T-helper 1 cell treated with Interleukin-12 subunit alpha and Interleukin-12 subunit beta and Interleukin-4 antibody, amounts not matched to agents 30 ng/mL and 1 ng/mL, for 36 hours (primary cell): ENCODE measurements at regions not wholly inside any gene's neighbourhood (a gene's known extent, or its start where the extent isn't known, plus 50 kb on each side); places are given as distances from the start of the nearest gene placed in this dataset.
"Not testable (repeated sequence)": the region's sequence is repeated elsewhere in the genome, so short reads cannot be mapped to it uniquely, and the experiment has no call there.

ENCODE experiments used
- intact Hi-C: fragments of 100-400 bp; cut with micrococcal nuclease; formaldehyde crosslinking; loops from one replicate; pipeline ENCODE4 v1.15.1; 2024

DNA sequence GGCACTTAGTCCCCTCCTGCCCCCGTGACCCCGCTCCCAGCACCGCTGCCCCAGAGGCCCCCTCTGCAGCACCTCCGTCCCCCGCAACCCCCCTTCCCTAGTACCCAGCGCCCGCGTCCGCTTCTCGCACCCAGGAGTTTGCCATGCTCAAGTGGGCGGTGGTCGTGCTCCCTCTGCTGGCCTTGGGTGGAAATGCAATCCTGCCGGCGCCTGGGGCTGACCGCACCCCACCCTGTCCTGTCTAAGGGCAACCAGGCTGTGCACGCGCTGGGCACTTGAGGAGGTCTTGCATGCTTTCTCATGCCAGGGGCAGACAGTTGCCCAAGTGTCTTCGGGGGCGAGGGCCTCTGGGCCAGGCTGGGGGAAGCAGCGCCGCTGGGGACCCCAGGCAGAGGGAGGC, 1544.9 kb upstream of the USP9Y start:
- intact Hi-C loops: not testable (repeated sequence)

DNA sequence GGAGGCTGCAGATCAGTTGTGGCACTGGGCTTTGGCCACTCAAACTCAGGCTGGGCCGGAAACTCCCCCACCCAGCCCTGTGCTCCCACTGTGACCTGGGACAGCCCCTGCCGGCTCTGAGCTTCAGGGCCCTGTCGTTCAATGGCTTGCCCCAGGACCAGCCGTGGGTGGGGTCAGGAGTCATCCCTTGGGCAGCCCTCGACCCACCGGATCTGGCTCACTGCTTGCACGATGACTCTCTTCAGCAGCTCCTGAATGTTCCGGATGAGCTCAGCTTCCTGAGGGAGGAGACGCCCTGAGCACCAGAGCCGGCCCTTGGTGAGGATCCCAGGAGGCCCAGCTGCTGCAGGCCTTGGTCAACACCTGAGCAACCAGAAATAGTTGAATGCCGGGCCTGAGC, 1544.2 kb upstream of the USP9Y start:
- intact Hi-C loops: not testable (repeated sequence)

DNA sequence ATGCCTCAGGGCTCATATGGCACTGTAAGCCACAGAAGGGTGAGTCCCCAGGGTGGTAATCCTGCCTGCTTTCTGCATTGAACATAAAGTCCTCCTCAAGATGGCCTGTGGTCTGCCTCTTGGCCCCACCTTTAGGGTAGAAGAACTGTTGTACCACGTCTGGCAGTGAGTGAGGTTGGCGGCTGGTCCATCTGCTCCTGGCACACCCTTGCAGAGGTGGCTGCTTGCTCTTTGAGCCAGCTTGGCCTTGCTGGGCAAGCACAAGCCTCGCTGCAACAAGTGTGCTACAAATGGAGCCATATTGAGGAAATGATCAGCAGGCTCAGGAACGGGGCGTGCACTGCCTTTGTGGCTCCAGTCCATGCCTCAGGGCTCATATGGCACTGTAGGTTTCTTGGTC, 1524.0 kb upstream of the USP9Y start:
- intact Hi-C loops: not testable (repeated sequence)

DNA sequence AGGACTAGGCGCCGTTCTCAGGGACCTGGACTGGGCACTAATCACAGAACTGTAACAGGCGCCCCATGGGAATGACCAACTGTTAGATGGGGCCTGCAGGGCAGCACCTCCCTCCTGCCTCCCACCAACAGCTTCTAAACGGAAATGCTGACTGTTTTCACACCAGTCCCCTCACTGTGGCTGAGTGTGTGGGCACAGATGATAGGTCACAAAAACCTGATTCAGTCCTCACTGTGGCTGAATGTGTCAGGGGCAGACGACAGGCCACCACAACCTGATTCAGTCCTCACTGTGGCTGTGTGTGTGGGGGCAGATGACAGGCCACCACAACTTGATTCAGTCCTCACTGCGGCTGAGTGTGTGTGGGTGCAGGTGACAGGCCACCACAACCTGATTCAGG, 1499.9 kb upstream of the USP9Y start:
- intact Hi-C loops: not testable (repeated sequence)

DNA sequence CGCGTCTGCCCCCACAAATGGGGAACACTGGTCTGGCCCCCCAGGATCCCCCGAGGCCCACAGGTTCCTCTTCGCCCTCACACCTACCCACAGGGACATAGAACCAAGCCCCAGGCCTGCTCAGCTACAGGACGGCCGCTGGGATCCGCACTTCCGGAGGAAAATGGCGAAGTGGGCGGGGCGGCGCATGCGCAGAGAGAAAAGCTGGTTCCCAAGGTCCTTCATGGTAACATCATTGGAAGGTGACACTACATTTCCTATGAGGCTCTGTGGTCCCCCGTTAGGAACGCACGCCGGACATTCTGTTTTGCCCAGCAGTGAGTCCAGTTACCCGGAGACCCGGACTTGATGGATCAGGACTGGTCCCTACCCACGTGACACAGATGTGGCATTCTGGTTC, 1486.2 kb upstream of the USP9Y start:
- intact Hi-C loops: not testable (repeated sequence)
